ACC112 (cell line): ENCODE measurements at regions not wholly inside any gene's neighbourhood (a gene's known extent, or its start where the extent isn't known, plus 50 kb on each side); places are given as distances from the start of the nearest gene placed in this dataset.

Experiments used
- H2AFZ ChIP-seq: fragments of 200-600 bp; sonication (generic); one replicate; pipeline ENCODE4 v1.6.0; 2017; ENCODE audit warnings: antibody characterized with exemption, low read length; ENCODE audit not compliant: unreplicated experiment
- H3K27ac ChIP-seq: fragments of 200-600 bp; sonication (generic); 2 replicates; pipeline ENCODE4 v1.5.1; 2014; ENCODE audit warnings: low read depth, mild to moderate bottlenecking, antibody characterized with exemption, low read length, moderate library complexity
- H3K27me3 ChIP-seq: fragments of 200-600 bp; sonication (generic); 2 replicates; pipeline ENCODE4 v1.6.1; 2014; ENCODE audit warnings: mild to moderate bottlenecking, antibody characterized with exemption, low read length, moderate library complexity, mixed read lengths; ENCODE audit not compliant: insufficient read depth
- H3K36me3 ChIP-seq: fragments of 200-600 bp; sonication (generic); 2 replicates; pipeline ENCODE4 v1.6.1; 2016; ENCODE audit warnings: mild to moderate bottlenecking, antibody characterized with exemption, low read length, moderate library complexity, mixed read lengths; ENCODE audit not compliant: insufficient read depth
- H3K4me1 ChIP-seq: fragments of 200-600 bp; sonication (generic); one replicate; pipeline ENCODE4 v1.6.1; 2016; ENCODE audit warnings: low read length, mixed read lengths; ENCODE audit not compliant: insufficient read depth, unreplicated experiment, control insufficient read depth
- H3K4me3 ChIP-seq: fragments of 200-600 bp; sonication (generic); 2 replicates; pipeline ENCODE4 v1.5.1; 2014; ENCODE audit warnings: mild to moderate bottlenecking, low read depth, low read length
- H3K79me2 ChIP-seq: fragments of 200-600 bp; sonication (generic); one replicate; pipeline ENCODE4 v1.6.0; 2016; ENCODE audit warnings: low read length; ENCODE audit not compliant: control insufficient read depth, unreplicated experiment, insufficient read depth

DNA sequence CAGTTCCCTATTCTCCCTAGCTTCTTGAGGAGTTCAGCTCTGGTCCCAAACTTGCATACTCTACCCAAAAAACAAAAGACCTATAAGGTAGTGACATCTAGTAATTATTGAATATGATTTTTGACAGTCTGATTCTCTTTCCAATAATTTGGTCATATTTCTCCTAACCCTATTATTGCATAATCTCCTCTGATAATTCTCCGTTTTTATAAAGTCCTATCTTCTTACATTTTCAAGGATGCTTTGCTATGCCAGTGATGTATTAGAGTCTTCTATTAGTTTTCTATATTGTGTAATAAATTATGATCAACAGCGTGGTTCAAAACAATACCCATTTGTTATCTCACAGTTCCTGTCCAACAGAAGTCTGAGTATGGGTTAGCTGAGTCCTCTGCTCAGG is 426.3 kb downstream of the BCL11A start:
- no peak overlapping the region for H3K4me3 ChIP-seq
- no peak overlapping the region for H3K27ac ChIP-seq
- H3K4me1 ChIP-seq: no peaks in the 10 kb centered on the region
- H3K27me3 ChIP-seq: no peaks in the 10 kb centered on the region
- no peaks in the 10 kb centered on the region for H3K36me3 ChIP-seq
- H2AFZ ChIP-seq: no peak overlapping the region
- H3K79me2 ChIP-seq: no peaks in the 10 kb centered on the region

DNA sequence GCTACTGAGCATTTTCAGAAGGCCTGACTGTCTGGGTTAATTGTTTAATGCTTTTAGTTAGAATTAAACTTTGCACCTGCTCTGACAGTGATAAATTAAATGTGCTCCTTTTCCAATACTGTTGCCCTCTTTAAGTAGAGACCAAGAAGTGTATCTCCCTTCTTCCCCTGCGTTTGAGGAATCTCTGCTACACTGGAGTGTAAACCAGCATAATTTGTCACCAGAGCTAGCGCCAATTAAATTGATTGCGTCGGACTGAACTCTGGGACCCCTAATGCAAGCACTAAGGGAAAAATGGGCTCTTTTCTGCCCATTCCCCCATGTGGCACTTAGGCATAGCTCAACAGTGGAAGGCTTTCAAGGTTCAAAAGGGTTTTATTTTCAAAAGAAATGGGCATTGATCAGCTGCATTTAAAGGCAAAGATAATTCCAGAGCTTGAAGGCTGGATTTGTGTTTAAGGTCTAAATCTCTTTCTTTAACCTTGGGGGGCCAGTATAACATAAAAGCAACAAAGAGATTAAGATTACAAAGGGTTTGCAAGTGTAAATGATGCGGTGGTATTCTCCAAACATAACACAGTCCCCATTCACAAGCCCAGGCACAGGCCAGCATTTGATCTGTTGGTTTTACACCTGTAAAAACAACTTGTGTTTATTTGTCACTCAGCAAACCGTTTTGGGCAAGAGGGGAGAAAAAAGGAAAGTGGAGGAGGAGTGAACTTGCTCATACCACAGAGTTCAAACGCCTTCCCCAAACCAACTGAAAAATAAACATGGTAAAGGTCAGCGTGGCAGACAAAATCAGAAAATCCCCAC is 427.6 kb downstream of the BCL11A start:
- Histone ChIP-seq H3K4me1 (no peaks in the 10 kb centered on the region), H3K4me3 (no peak overlapping the region), H3K27me3 (no peaks in the 10 kb centered on the region), H3K79me2 (no peaks in the 10 kb centered on the region), H3K27ac (no peak overlapping the region), H2AFZ (no peak overlapping the region), H3K36me3 (no peaks in the 10 kb centered on the region)

DNA sequence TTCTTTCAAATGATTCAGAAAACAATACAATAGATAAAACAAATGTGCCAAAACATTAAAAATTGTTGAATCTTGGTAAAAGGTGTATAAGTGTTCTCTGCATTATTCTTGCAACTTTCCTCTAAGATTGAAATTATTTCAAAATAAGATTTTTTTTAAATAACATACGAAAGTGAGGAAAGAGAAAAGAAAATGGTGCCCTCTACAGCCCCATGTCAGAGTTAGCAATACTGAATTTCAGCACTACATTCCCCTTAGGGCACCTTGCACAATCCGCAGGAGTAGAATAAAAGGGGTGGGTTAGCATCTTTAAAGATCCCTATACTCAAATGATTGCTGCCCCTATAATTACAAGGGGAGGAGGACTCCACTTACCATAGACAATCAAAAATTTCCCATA is 433.7 kb downstream of the BCL11A start:
- Histone ChIP-seq H3K27me3 (no peaks in the 10 kb centered on the region), H3K79me2 (no peaks in the 10 kb centered on the region), H3K4me3 (no peak overlapping the region), H3K27ac (no peak overlapping the region), H2AFZ (no peak overlapping the region), H3K4me1 (no peaks in the 10 kb centered on the region), H3K36me3 (no peaks in the 10 kb centered on the region)

DNA sequence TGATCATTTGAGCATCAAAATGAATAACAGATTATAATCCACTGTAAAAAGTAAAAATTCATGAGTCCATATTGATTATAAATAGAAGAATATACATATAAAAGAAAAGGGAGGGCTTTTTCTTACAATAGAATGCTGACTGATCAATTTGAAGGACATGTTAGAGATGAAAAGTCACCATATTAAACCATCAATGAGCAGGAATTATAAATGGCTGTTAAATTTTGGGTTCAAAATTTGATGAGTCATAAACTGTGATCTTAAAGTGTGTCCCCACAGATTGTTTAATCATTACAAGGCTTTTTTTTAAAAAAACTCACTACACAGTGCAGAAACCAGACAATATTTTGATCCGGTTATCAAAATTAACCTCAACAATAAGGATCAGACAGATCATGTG is 434.5 kb downstream of the BCL11A start:
- H3K79me2 ChIP-seq: no peaks in the 10 kb centered on the region
- H3K27ac ChIP-seq: no peak overlapping the region
- H3K36me3 ChIP-seq: no peaks in the 10 kb centered on the region
- no peaks in the 10 kb centered on the region for H3K4me1 ChIP-seq
- H2AFZ ChIP-seq: no peak overlapping the region
- no peaks in the 10 kb centered on the region for H3K27me3 ChIP-seq
- H3K4me3 ChIP-seq: no peak overlapping the region

DNA sequence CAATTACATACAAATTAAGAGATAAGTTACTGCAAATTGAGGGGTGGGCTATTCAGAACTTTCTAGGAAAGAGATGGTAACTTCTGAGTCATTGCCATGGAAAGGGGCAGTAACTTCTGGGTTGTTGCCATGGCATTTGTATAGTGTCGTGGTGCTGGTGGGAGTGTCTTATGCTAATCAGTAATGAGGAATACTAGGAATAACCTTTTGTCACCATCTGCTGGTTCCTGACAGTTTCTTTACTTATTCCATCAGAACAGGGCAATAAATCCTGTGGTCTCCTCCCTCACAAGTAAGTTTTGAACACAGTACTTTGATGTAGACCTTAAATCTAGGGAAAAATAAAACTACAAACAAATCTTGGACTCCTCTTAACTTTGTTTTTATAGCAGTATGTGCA is 435.4 kb downstream of the BCL11A start:
- no peaks in the 10 kb centered on the region for H3K27me3 ChIP-seq
- H2AFZ ChIP-seq: no peak overlapping the region
- no peaks in the 10 kb centered on the region for H3K36me3 ChIP-seq
- H3K4me1 ChIP-seq: no peaks in the 10 kb centered on the region
- no peak overlapping the region for H3K27ac ChIP-seq
- no peak overlapping the region for H3K4me3 ChIP-seq
- no peaks in the 10 kb centered on the region for H3K79me2 ChIP-seq

DNA sequence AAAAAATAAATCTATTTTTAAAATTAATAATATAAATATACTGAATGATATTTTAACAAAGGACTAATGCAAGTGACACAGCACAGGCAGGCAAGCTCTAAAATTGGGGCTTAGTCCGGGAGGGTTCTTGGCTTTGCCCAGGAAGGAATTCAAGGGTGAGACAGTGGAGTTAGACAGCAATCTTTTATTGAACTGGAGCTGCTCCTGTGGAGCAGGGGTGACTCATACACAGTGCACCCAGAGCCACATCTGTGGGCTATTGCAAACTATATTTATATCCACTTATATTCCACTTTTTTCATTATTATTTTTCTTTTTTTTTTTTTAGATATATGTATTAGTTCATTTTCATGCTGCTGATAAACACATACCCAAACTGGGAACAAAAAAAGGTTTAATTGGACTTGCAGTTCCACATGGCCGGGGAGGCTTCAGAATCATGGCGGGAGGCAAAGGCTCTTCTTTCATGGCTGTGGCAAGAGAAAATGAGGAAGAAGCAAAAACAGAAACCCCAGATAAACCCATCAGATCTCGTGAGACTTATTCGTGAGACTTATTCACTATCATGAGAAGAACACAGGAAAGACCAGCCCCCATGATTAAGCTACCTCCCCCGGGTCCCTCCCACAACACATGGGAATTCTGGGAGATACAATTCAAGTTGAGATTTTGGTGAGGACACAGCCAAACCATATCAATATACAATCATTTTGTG is 437.1 kb downstream of the BCL11A start:
- Histone ChIP-seq H2AFZ (no peak overlapping the region), H3K27ac (no peak overlapping the region), H3K4me3 (no peak overlapping the region), H3K27me3 (no peaks in the 10 kb centered on the region), H3K4me1 (no peaks in the 10 kb centered on the region), H3K79me2 (no peaks in the 10 kb centered on the region), H3K36me3 (no peaks in the 10 kb centered on the region)

DNA sequence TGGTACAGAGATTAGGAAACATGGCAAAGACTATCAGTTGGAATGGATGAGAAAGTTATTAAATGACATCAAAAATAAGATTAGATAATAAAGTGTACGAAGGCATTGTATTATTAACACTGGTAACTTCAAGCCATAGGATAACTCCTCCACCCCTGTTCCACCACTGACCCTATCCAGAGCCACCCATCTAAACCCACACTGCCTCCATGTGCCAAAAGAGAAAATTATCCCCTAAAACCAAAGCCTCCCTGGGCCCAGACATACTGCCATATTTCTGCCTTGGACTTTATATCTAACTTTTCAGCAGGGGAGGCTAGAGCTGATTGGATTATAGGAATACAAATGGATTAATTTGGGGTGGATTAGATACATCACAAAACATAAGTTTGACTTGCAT is 443.7 kb downstream of the BCL11A start:
- Histone ChIP-seq H3K27me3 (no peaks in the 10 kb centered on the region), H3K4me1 (no peaks in the 10 kb centered on the region), H3K27ac (no peak overlapping the region), H3K4me3 (no peak overlapping the region), H3K36me3 (no peaks in the 10 kb centered on the region), H3K79me2 (no peaks in the 10 kb centered on the region), H2AFZ (no peak overlapping the region)

DNA sequence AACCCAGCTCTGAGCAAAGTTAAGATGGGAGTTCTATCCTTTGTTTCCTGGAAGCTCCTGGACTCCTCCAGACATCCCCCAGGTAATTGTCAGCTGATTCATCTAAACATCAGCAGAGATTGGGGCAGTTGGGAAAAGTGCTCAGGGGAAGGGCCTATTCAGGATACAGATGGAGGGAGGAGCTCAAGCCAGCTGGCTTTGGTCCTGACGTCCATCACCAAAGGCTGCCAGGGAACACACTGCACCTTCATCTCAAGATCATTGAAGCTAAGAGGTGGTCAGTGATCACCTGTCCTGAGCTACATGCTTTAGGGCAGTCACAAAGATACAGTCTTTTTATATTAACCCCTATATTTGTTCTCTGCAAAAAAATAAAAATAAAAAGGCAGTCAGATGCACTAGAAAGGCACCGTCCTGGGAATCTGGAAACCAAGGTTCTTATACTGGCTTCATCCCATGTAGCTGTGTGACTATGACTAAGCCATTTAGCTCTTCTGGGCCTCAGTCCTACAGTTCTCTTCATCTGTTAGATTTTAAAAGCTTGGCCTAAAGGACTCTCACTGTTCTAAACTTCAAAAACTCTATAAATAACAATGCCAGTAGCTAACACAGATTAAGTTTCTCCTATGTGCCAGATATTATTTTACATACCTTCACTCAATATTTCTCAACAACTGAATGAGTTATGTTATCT is 446.5 kb downstream of the BCL11A start:
- Histone ChIP-seq H3K4me3 (no peak overlapping the region), H3K36me3 (no peaks in the 10 kb centered on the region), H3K27me3 (no peaks in the 10 kb centered on the region), H3K79me2 (no peaks in the 10 kb centered on the region), H2AFZ (no peak overlapping the region), H3K27ac (no peak overlapping the region), H3K4me1 (no peaks in the 10 kb centered on the region)

GRCh38 chr2:60105906-60106305 is 447.5 kb downstream of the BCL11A start:
- Histone ChIP-seq H2AFZ (no peak overlapping the region), H3K4me3 (no peak overlapping the region), H3K79me2 (no peaks in the 10 kb centered on the region), H3K27me3 (no peaks in the 10 kb centered on the region), H3K36me3 (no peaks in the 10 kb centered on the region), H3K4me1 (no peaks in the 10 kb centered on the region), H3K27ac (no peak overlapping the region)

GRCh38 chr2:60104514-60105505 is 448.6 kb downstream of the BCL11A start:
- no peaks in the 10 kb centered on the region for H3K79me2 ChIP-seq
- H3K27me3 ChIP-seq: no peaks in the 10 kb centered on the region
- no peak overlapping the region for H2AFZ ChIP-seq
- no peak overlapping the region for H3K4me3 ChIP-seq
- H3K4me1 ChIP-seq: no peaks in the 10 kb centered on the region
- no peak overlapping the region for H3K27ac ChIP-seq
- no peaks in the 10 kb centered on the region for H3K36me3 ChIP-seq
